HepG2 (cell line): ENCODE measurements at regions not wholly inside any gene's neighbourhood (a gene's known extent, or its start where the extent isn't known, plus 50 kb on each side); places are given as distances from the start of the nearest gene placed in this dataset.

Experiments
- ATAC-seq: fragments of 200-7000 bp; cut with Tn5 transposase; 3 replicates; pipeline ENCODE4 v1.9.1; 2020; ENCODE audit warnings: mild to moderate bottlenecking, moderate library complexity
- BruUV-seq: library from RNA; stranded (reverse); fragments of 400-500 nt; replicated peaks from 2 replicates; lab custom pipeline; 2021; lab: Mats Ljungman, UMichigan
- CTCF ChIA-PET: fragments of 300-600 bp; formaldehyde crosslinking; extraction: SDS; loops from one replicate; lab custom pipeline; 2021; ENCODE audit warnings: low total read pairs, inconsistent platforms, low intra/inter-chr PET ratio; lab: Yijun Ruan, JAX
- POLR2A ChIA-PET: fragments of 350-600 bp; sonication (Branson Sonifier 250); formaldehyde crosslinking; loops from one replicate; lab custom pipeline; 2020; ENCODE audit warnings: antibody characterized with exemption, inconsistent platforms; lab: Yijun Ruan, JAX
- DNase-seq: peaks from one replicate; pipeline ENCODE4 v3.0.0-alpha.2; 2015; ENCODE audit warnings: low spot score
- FAIRE-seq: peaks from 3 replicates; lab custom pipeline; 2011; peaks lifted over from hg19 to GRCh38; lab: Jason Lieb, UNC
- H2AFZ ChIP-seq: one replicate; pipeline ENCODE4 v1.6.1; 2011; ENCODE audit warnings: low read length, inconsistent platforms
- H3K27ac ChIP-seq: fragments of 300-600 bp; 3 replicates; pipeline ENCODE4 v1.8.0; 2011; ENCODE audit warnings: mixed run types, mild to moderate bottlenecking, mixed read lengths, low read length, inconsistent platforms; ENCODE audit not compliant: insufficient read depth; ENCODE audit errors: extremely low read length
- H3K27me3 ChIP-seq, 2 experiments: fragments of 200-600 bp in 1 of 2; 2 replicates in 1 of 2; 3 replicates in 1 of 2; pipeline versions ENCODE4 v1.6.0 to v1.8.0; 2011; ENCODE audit warnings: low read length in 2 of 2, mild to moderate bottlenecking in 2 of 2, moderate library complexity in 2 of 2, inconsistent platforms in 1 of 2; ENCODE audit not compliant: insufficient read depth in 2 of 2, control insufficient read depth in 1 of 2
- H3K36me3 ChIP-seq, 2 experiments: fragments of 200-600 bp in 1 of 2; replicated peaks in 1 of 2; 2 replicates in 1 of 2; 3 replicates in 1 of 2; pipeline versions ENCODE4 v1.5.1 to v1.8.0; 2011; ENCODE audit warnings: low read length in 2 of 2, inconsistent platforms in 1 of 2; ENCODE audit not compliant: insufficient read depth in 2 of 2, control insufficient read depth in 1 of 2
- H3K4me1 ChIP-seq: 2 replicates; pipeline ENCODE4 v1.5.1; 2012; ENCODE audit warnings: low read length, inconsistent platforms; ENCODE audit not compliant: insufficient read depth
- H3K4me2 ChIP-seq: 2 replicates; pipeline ENCODE4 v1.6.0; 2011; ENCODE audit warnings: low read depth, low read length, inconsistent platforms
- H3K4me3 ChIP-seq, 3 experiments: fragments of 200-600 bp in 1 of 3; sonication (generic), shearing (Covaris generic) in 1 of 3; replicated peaks in 1 of 3; 2 replicates each; pipeline ENCODE4 v1.5.1; 2011 to 2016; ENCODE audit warnings: low read length in 3 of 3, inconsistent platforms in 2 of 3, low read depth in 2 of 3, mild to moderate bottlenecking in 2 of 3, control low read depth in 1 of 3, mixed read lengths in 1 of 3; ENCODE audit not compliant: insufficient read depth in 1 of 3
- H3K79me2 ChIP-seq: one replicate; pipeline ENCODE4 v1.6.1; 2011; ENCODE audit warnings: low read length, inconsistent platforms; ENCODE audit not compliant: insufficient read depth
- H3K9ac ChIP-seq: 2 replicates; pipeline ENCODE4 v1.6.0; 2011; ENCODE audit warnings: mild to moderate bottlenecking, low read depth, low read length, inconsistent platforms; ENCODE audit not compliant: insufficient read depth
- H3K9me3 ChIP-seq: 2 replicates; pipeline ENCODE4 v1.5.1; 2012; ENCODE audit warnings: mild to moderate bottlenecking, low read length
- H4K20me1 ChIP-seq: 2 replicates; pipeline ENCODE4 v1.6.0; 2011; ENCODE audit warnings: inconsistent platforms, mild to moderate bottlenecking, low read length, moderate library complexity; ENCODE audit not compliant: insufficient read depth
- ATM ChIP-seq: fragments of 450-650 bp; IDR thresholded peaks from 2 replicates; pipeline ENCODE4 v1.7.1; 2017; ENCODE audit warnings: mild to moderate bottlenecking, borderline replicate concordance
- CHCHD3 ChIP-seq: sonication (generic); formaldehyde crosslinking; IDR thresholded peaks from 2 replicates; pipeline ENCODE4 v1.8.0; 2022; ENCODE audit warnings: mild to moderate bottlenecking, missing genetic modification reagents, moderate library complexity
- ISL2 ChIP-seq: sonication (generic); formaldehyde crosslinking; IDR thresholded peaks from 2 replicates; pipeline ENCODE4 v1.5.0; 2020; ENCODE audit warnings: missing genetic modification reagents
- JUN ChIP-seq: sonication (generic); formaldehyde crosslinking; IDR thresholded peaks from 2 replicates; pipeline ENCODE4 v1.4.0; 2020; ENCODE audit warnings: mild to moderate bottlenecking, missing genetic modification reagents
- KDM5A ChIP-seq: fragments of 200-600 bp; sonication (generic); IDR thresholded peaks from 2 replicates; pipeline ENCODE4 v1.7.0; 2018; ENCODE audit warnings: antibody characterized with exemption, mild to moderate bottlenecking, low read length, borderline replicate concordance
- MZF1 ChIP-seq: sonication (generic); formaldehyde crosslinking; IDR thresholded peaks from 2 replicates; pipeline ENCODE4 v1.8.1; 2023; ENCODE audit warnings: mild to moderate bottlenecking, missing genetic modification reagents, borderline replicate concordance
- NAIF1 ChIP-seq: sonication (generic); formaldehyde crosslinking; IDR thresholded peaks from 2 replicates; pipeline ENCODE4 v1.5.0; 2020; ENCODE audit warnings: mild to moderate bottlenecking, missing genetic modification reagents, borderline replicate concordance
- RFXANK ChIP-seq: IDR thresholded peaks from 2 replicates; pipeline ENCODE4 v1.6.1; 2016
- SSRP1 ChIP-seq: IDR thresholded peaks from 2 replicates; pipeline ENCODE4 v1.6.1; 2016; ENCODE audit warnings: control low read depth
- THYN1 ChIP-seq: sonication (generic); formaldehyde crosslinking; IDR thresholded peaks from 2 replicates; pipeline ENCODE4 v1.8.1; 2023; ENCODE audit warnings: low read depth, mild to moderate bottlenecking, moderate library complexity, missing genetic modification reagents, borderline replicate concordance
- ZFP90 ChIP-seq: sonication (generic); formaldehyde crosslinking; IDR thresholded peaks from 2 replicates; pipeline ENCODE4 v1.8.0; 2022; ENCODE audit warnings: missing genetic modification reagents, mild to moderate bottlenecking, inconsistent platforms, borderline replicate concordance
- ZNF160 ChIP-seq: sonication (generic); formaldehyde crosslinking; IDR thresholded peaks from 2 replicates; pipeline ENCODE4 v1.8.0; 2022; ENCODE audit warnings: mild to moderate bottlenecking, inconsistent platforms, missing genetic modification reagents
- ZNF30 ChIP-seq: sonication (generic); formaldehyde crosslinking; IDR thresholded peaks from 2 replicates; pipeline ENCODE4 v1.5.0; 2020; ENCODE audit warnings: mild to moderate bottlenecking, missing genetic modification reagents
- ZNF343 ChIP-seq: sonication (generic); formaldehyde crosslinking; IDR thresholded peaks from 2 replicates; pipeline ENCODE4 v1.4.0; 2020; ENCODE audit warnings: mild to moderate bottlenecking, missing genetic modification reagents
- ZNF451 ChIP-seq: sonication (generic); formaldehyde crosslinking; IDR thresholded peaks from 2 replicates; pipeline ENCODE4 v1.5.0; 2020; ENCODE audit warnings: mild to moderate bottlenecking, missing genetic modification reagents
- ZNF570 ChIP-seq: sonication (generic); formaldehyde crosslinking; IDR thresholded peaks from 2 replicates; pipeline ENCODE4 v1.4.0; 2020; ENCODE audit warnings: mild to moderate bottlenecking, missing genetic modification reagents, borderline replicate concordance
- ZNF777 ChIP-seq: sonication (generic); formaldehyde crosslinking; IDR thresholded peaks from 2 replicates; pipeline ENCODE4 v1.4.0; 2020; ENCODE audit warnings: missing genetic modification reagents
- ZNF792 ChIP-seq: IDR thresholded peaks from 2 replicates; pipeline ENCODE4 v1.6.1; 2016
- ZNF839 ChIP-seq: sonication (generic); formaldehyde crosslinking; IDR thresholded peaks from 2 replicates; pipeline ENCODE4 v1.4.0; 2020; ENCODE audit warnings: missing genetic modification reagents, mild to moderate bottlenecking, borderline replicate concordance
- WGBS: methylation state at CpG from one replicate; pipeline ENCODE4 v1.1.6; 2017; ENCODE audit warnings: low lambda C conversion rate; 5-methylcytosine and 5-hydroxymethylcytosine counted together
- in situ Hi-C: cut with HindIII; loops from 2 replicates; pipeline ENCODE4 v1.10.0; 2017; ENCODE audit warnings: low pct_unique_long_range_greater_than_20kb; ENCODE audit not compliant: extremely low pct_ligation_motif_present
- intact Hi-C: fragments of 100-400 bp; cut with micrococcal nuclease; formaldehyde crosslinking; loops from one replicate; pipeline ENCODE4 v1.10.0; 2022; ENCODE audit not compliant: unreplicated experiment
- TF ChIP-seq, protein P1 (sequence below): sonication (generic); formaldehyde crosslinking; IDR thresholded peaks from 2 replicates; pipeline ENCODE4 v1.8.1; 2022; ENCODE audit warnings: low read depth, mild to moderate bottlenecking, missing genetic modification reagents

DNA sequence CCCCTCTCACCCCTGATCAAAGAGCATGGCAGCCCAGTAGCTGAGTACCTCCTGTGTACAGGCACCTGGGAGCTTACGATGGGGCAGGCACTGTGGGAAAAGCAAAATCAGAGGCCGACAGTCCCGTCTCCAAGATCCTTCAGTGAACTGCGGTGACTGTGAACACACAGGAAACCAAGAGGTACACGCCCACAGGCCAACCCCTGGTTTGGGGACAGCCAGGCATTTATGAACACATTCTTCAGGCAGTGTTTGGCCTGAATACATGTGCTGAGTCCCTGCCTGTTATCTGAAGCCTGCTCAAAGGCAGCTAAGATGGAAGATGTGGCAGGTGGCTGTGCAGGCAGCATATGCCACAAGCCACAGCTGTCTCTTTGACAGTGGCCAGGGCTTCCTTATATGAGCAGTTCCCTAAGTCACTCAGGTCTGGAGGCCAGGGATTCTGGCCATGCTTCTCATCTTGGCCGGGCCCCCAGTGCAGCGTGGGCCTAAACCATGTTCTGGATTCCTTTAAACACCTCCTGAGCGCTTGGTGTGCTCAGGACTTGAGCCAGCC lies 123.6 kb downstream of the UQCRFS1 start:
- no peak overlapping the region for H3K27ac ChIP-seq
- H3K36me3 ChIP-seq = no peaks in the 10 kb centered on the region
- no peaks in the 10 kb centered on the region for H3K79me2 ChIP-seq
- H3K9me3 ChIP-seq = peaks cover 11% of the 10 kb centered on the region
- FAIRE-seq (no peak), ATAC-seq (no peak), DNase-seq (no peak)
- no peak overlapping the region for H3K4me3 ChIP-seq
- ChIA-PET CTCF (no interaction called here), POLR2A (no interaction called here)
- TF ChIP-seq ZNF839 (CRISPR knock-in tag) (no peak), ZNF30 (no peak), ATM (no peak), SSRP1 (CRISPR knock-in tag) (no peak)
- H2AFZ ChIP-seq = no peak overlapping the region
- H3K9ac ChIP-seq = no peak overlapping the region
- WGBS = 6% methylated on average over 6 of the region's 8 CpGs
- no TSS peak for BruUV-seq
- intact Hi-C loops = no loop called here
- no peaks in the 10 kb centered on the region for H3K27me3 ChIP-seq
- H4K20me1 ChIP-seq = no peaks in the 10 kb centered on the region
- 0 out of 2 replicates have a peak, but pooled peaks cover 7% of the 10 kb centered on the region for H3K4me1 ChIP-seq
- in situ Hi-C loops = no loop called here
- no peak overlapping the region for H3K4me2 ChIP-seq

DNA sequence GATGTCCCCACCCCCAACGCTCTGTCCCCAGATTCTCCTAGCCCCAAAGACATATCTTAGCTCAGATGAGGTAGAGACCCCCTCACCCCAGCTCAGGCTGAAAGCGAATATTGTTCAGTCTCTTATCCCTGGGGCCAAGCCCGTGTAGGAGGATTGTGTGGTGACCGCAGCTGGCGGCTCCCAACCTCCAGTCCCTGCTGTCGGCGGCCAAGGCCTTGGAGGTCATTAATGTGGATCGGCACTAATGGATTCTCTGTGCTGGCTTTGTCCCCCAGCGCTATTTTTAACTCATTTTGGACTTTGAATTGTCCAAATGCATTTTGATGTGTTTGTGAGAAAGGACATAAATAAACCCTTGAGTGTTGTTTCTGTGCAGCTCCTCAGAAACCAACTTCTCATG lies 124.2 kb downstream of the UQCRFS1 start:
- POLR2A ChIA-PET = no interaction called here
- no peaks in the 10 kb centered on the region for H3K36me3 ChIP-seq
- H3K27ac ChIP-seq = no peak overlapping the region
- ATAC-seq (no peak), FAIRE-seq (no peak), DNase-seq (no peak)
- H3K4me1 ChIP-seq = 0 out of 2 replicates have a peak, but pooled peaks cover 7% of the 10 kb centered on the region
- no peaks in the 10 kb centered on the region for H4K20me1 ChIP-seq
- H3K4me2 ChIP-seq = no peak overlapping the region
- 32% methylated on average over 7 of the region's 9 CpGs for WGBS
- intact Hi-C loops = no loop called here
- no peak overlapping the region for H2AFZ ChIP-seq
- no peak overlapping the region for H3K4me3 ChIP-seq
- H3K9me3 ChIP-seq = peaks cover 5% of the 10 kb centered on the region; the same call in 1 of the 2 replicates
- H3K79me2 ChIP-seq = no peaks in the 10 kb centered on the region
- in situ Hi-C loops = no loop called here
- H3K9ac ChIP-seq = no peak overlapping the region
- no TSS peak for BruUV-seq
- H3K27me3 ChIP-seq = no peaks in the 10 kb centered on the region
- CTCF ChIA-PET = no interaction called here
- no peak for TF ChIP-seq RFXANK (CRISPR knock-in tag)
- TF ChIP-seq ZNF451 (CRISPR knock-in tag) = no peak
- TF ChIP-seq, protein P1, sequence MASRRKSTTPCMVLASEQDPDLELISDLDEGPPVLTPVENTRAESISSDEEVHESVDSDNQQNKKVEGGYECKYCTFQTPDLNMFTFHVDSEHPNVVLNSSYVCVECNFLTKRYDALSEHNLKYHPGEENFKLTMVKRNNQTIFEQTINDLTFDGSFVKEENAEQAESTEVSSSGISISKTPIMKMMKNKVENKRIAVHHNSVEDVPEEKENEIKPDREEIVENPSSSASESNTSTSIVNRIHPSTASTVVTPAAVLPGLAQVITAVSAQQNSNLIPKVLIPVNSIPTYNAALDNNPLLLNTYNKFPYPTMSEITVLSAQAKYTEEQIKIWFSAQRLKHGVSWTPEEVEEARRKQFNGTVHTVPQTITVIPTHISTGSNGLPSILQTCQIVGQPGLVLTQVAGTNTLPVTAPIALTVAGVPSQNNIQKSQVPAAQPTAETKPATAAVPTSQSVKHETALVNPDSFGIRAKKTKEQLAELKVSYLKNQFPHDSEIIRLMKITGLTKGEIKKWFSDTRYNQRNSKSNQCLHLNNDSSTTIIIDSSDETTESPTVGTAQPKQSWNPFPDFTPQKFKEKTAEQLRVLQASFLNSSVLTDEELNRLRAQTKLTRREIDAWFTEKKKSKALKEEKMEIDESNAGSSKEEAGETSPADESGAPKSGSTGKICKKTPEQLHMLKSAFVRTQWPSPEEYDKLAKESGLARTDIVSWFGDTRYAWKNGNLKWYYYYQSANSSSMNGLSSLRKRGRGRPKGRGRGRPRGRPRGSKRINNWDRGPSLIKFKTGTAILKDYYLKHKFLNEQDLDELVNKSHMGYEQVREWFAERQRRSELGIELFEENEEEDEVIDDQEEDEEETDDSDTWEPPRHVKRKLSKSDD (CRISPR knock-in tag) = no peak
- no peak for TF ChIP-seq NAIF1 (CRISPR knock-in tag)
- no peak for TF ChIP-seq CHCHD3 (CRISPR knock-in tag)
- TF ChIP-seq ZFP90 (CRISPR knock-in tag) = no peak
- TF ChIP-seq ISL2 = no peak
- no peak for TF ChIP-seq MZF1
- TF ChIP-seq THYN1 (CRISPR knock-in tag) = no peak
- TF ChIP-seq ZNF160 (CRISPR knock-in tag) = no peak
- no peak for TF ChIP-seq KDM5A
- no peak for TF ChIP-seq ZNF343 (CRISPR knock-in tag)
- no peak for TF ChIP-seq ZNF792 (CRISPR knock-in tag)
- no peak for TF ChIP-seq JUN
- TF ChIP-seq ZNF777 (CRISPR knock-in tag) = no peak
- TF ChIP-seq ZNF570 = no peak
